ENCODE measurements at regions not wholly inside any gene's neighbourhood (a gene's known extent, or its start where the extent isn't known, plus 50 kb on each side); places are given as distances from the start of the nearest gene placed in this dataset.

- DNase-seq = no peak
Observed at GRCh38 chr15:99511866-99512661, 53.7 kb upstream of the MEF2A start.

- DNase-seq = no peak
Observed at GRCh38 chr15:99514306-99514705, 51.5 kb upstream of the MEF2A start.

All from NCI-H2029 (cell line).